Glutamatergic neuron (in vitro differentiated cells): ENCODE measurements at regions not wholly inside any gene's neighbourhood (a gene's known extent, or its start where the extent isn't known, plus 50 kb on each side); places are given as distances from the start of the nearest gene placed in this dataset.

Experiments used
- DNase-seq: peaks from one replicate; pipeline ENCODE4 v3.0.0; 2022
- H3K27ac Mint-ChIP-seq: one replicate; pipeline ENCODE4 v1.8.0; 2020; ENCODE audit warnings: mild to moderate bottlenecking, mixed read lengths, inconsistent platforms; ENCODE audit not compliant: unreplicated experiment
- H3K27me3 Mint-ChIP-seq: one replicate; pipeline ENCODE4 v1.8.0; 2020; ENCODE audit warnings: mild to moderate bottlenecking, moderate library complexity, mixed read lengths, inconsistent platforms; ENCODE audit not compliant: unreplicated experiment
- H3K36me3 Mint-ChIP-seq: one replicate; pipeline ENCODE4 v1.8.0; 2020; ENCODE audit warnings: mild to moderate bottlenecking, mixed read lengths, inconsistent platforms; ENCODE audit not compliant: unreplicated experiment
- H3K4me1 Mint-ChIP-seq: one replicate; pipeline ENCODE4 v1.8.0; 2020; ENCODE audit warnings: mild to moderate bottlenecking, low read depth, mixed read lengths, inconsistent platforms; ENCODE audit not compliant: unreplicated experiment
- H3K4me3 Mint-ChIP-seq: one replicate; pipeline ENCODE4 v1.8.0; 2020; ENCODE audit warnings: mild to moderate bottlenecking, mixed read lengths, inconsistent platforms; ENCODE audit not compliant: unreplicated experiment
- H3K9me3 Mint-ChIP-seq: one replicate; pipeline ENCODE4 v1.8.0; 2020; ENCODE audit warnings: mild to moderate bottlenecking, moderate library complexity, mixed read lengths, inconsistent platforms; ENCODE audit not compliant: unreplicated experiment
- CTCF ChIP-seq: fragments of 200-600 bp; sonication (generic); IDR thresholded peaks from one replicate; pipeline ENCODE4 v1.5.0; 2021; ENCODE audit not compliant: partially characterized antibody, unreplicated experiment

- no peak for TF ChIP-seq CTCF
- no peaks in the 10 kb centered on the region for H3K9me3 Mint-ChIP-seq
- H3K4me3 Mint-ChIP-seq = no peak overlapping the region
- H3K36me3 Mint-ChIP-seq = no peaks in the 10 kb centered on the region
- no peak overlapping the region for H3K27ac Mint-ChIP-seq
- no peaks in the 10 kb centered on the region for H3K27me3 Mint-ChIP-seq
- DNase-seq = no peak
- H3K4me1 Mint-ChIP-seq = peaks cover 5% of the 10 kb centered on the region
These were observed 67.0 kb upstream of the FAM9A start for GRCh38 chrX:8868070-8868773.

GRCh38 chrX:8867406-8867805 lies 66.2 kb upstream of the FAM9A start:
- no peak for DNase-seq
- H3K36me3 Mint-ChIP-seq = no peaks in the 10 kb centered on the region
- H3K4me3 Mint-ChIP-seq = no peak overlapping the region
- H3K27me3 Mint-ChIP-seq = no peaks in the 10 kb centered on the region
- no peak overlapping the region for H3K27ac Mint-ChIP-seq
- peaks cover 5% of the 10 kb centered on the region for H3K4me1 Mint-ChIP-seq
- no peaks in the 10 kb centered on the region for H3K9me3 Mint-ChIP-seq
- TF ChIP-seq CTCF = no peak

GRCh38 chrX:8864161-8864560 lies 63.0 kb upstream of the FAM9A start:
- Mint-ChIP-seq H3K36me3 (no peaks in the 10 kb centered on the region), H3K9me3 (peaks cover 3% of the 10 kb centered on the region), H3K4me1 (peaks cover 5% of the 10 kb centered on the region), H3K27me3 (no peaks in the 10 kb centered on the region), H3K4me3 (no peak overlapping the region), H3K27ac (no peak overlapping the region)
- no peak for TF ChIP-seq CTCF
- no peak for DNase-seq

GRCh38 chrX:8861908-8862307 lies 60.7 kb upstream of the FAM9A start:
- H3K27me3 Mint-ChIP-seq = no peaks in the 10 kb centered on the region
- H3K4me1 Mint-ChIP-seq = peaks cover 3% of the 10 kb centered on the region
- H3K27ac Mint-ChIP-seq = no peak overlapping the region
- H3K36me3 Mint-ChIP-seq = no peaks in the 10 kb centered on the region
- peaks cover 3% of the 10 kb centered on the region for H3K9me3 Mint-ChIP-seq
- no peak for DNase-seq
- H3K4me3 Mint-ChIP-seq = no peak overlapping the region
- TF ChIP-seq CTCF = no peak

GRCh38 chrX:8851231-8851886 lies 50.2 kb upstream of the FAM9A start:
- TF ChIP-seq CTCF = no peak
- Mint-ChIP-seq H3K4me3 (no peak overlapping the region), H3K36me3 (no peaks in the 10 kb centered on the region), H3K27ac (no peak overlapping the region), H3K27me3 (no peaks in the 10 kb centered on the region), H3K4me1 (no peaks in the 10 kb centered on the region), H3K9me3 (peaks cover 2% of the 10 kb centered on the region)
- no peak for DNase-seq
